Breast epithelium (tissue), 4 donors: ENCODE measurements at regions not wholly inside any gene's neighbourhood (a gene's known extent, or its start where the extent isn't known, plus 50 kb on each side); places are given as distances from the start of the nearest gene placed in this dataset.

Experiments
- DNase-seq, 2 donors: peaks; one replicate each; pipeline ENCODE4 v3.0.0-alpha.2; 2019; ENCODE audit warnings: low spot score in 2 of 2
- H3K27ac ChIP-seq, 2 donors: fragments of 200-600 bp; sonication (generic) in 1 of 2; one replicate each; pipeline ENCODE4 v1.5.1; 2016 to 2019; ENCODE audit warnings: mild to moderate bottlenecking in 1 of 2
- H3K27me3 ChIP-seq, 2 donors: fragments of 200-600 bp; sonication (generic) in 1 of 2; one replicate each; pipeline versions ENCODE4 v1.5.1 to v1.6.0; 2017 to 2019; ENCODE audit warnings: control low read depth in 1 of 2, mild to moderate bottlenecking in 1 of 2
- H3K36me3 ChIP-seq: fragments of 200-600 bp; one replicate; pipeline ENCODE4 v1.5.1; 2019
- H3K4me1 ChIP-seq, 2 donors: fragments of 200-600 bp; sonication (generic); one replicate each; pipeline ENCODE4 v1.5.1; 2016 to 2019; ENCODE audit warnings: control low read depth in 1 of 2
- H3K4me3 ChIP-seq, 3 donors: fragments of 200-600 bp; sonication (generic); 1 replicate in 2 of 3; 2 replicates in 1 of 3; pipeline ENCODE4 v1.5.1; 2016 to 2019; ENCODE audit warnings: mild to moderate bottlenecking in 3 of 3, moderate library complexity in 2 of 3
- H3K9me3 ChIP-seq, 2 donors: fragments of 200-600 bp; sonication (generic) in 1 of 2; one replicate each; pipeline ENCODE4 v1.5.1; 2016 to 2019; ENCODE audit warnings: control low read depth in 1 of 2
- POLR2A ChIP-seq: fragments of 450-650 bp; IDR thresholded peaks from one replicate; pipeline ENCODE4 v1.6.1; 2016; ENCODE audit warnings: antibody characterized with exemption, mild to moderate bottlenecking, moderate library complexity
- POLR2AphosphoS5 ChIP-seq, 3 donors: sonication (generic); formaldehyde crosslinking; IDR thresholded peaks; one replicate each; pipeline ENCODE4 v1.6.1; 2017; ENCODE audit warnings: antibody characterized with exemption in 3 of 3
- intact Hi-C: fragments of 100-400 bp; cut with DNase I; formaldehyde crosslinking; loops from one replicate; pipeline ENCODE4 v1.15.1; 2023; ENCODE audit warnings: low total_unique reads
- TF ChIP-seq, protein P1 (sequence below), 3 donors: fragments of 450-650 bp; IDR thresholded peaks; one replicate each; pipeline ENCODE4 v1.5.1; 2016 to 2017; ENCODE audit warnings: antibody characterized with exemption in 3 of 3, mild to moderate bottlenecking in 3 of 3, moderate library complexity in 3 of 3

DNA sequence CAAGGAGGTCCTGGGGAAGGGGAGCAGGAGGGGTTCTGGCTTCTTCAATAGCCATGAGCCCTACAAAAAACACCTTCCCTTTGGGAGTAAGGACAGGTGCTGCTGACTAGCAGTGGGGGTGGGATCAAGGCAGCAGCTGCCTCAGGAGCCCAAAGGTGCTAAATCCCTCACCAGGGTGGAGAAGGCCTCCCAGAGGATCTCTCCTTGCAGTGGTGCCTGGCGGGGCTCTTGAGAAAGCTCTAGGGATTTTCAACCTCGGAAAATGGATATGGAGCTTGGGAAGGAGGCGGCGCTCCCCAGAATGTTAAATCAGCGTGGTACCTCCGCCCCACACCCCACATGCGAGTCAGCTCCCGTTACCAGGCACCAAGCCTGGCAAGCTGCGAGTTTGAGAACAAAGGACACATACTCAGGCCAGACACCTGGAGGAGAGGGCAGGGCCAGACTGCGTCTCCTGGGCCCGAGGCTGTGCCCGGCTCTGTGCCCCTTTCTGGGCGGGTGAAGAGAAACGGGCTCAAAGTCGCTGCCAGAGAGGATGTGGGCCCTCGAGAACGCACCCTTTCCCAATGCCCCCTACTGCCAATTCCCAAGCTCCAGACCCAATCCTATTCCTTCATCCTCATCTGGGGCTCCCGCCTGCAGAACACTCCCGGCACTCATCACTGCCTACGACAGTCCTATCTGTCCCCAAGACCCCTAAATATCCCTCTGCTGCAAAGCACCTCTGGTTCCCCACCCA lies 139.0 kb downstream of the BRD1 start:
- TF ChIP-seq POLR2AphosphoS5 (IDR thresholded peaks at IDR 0.05): no peak
- TF ChIP-seq, protein P1, sequence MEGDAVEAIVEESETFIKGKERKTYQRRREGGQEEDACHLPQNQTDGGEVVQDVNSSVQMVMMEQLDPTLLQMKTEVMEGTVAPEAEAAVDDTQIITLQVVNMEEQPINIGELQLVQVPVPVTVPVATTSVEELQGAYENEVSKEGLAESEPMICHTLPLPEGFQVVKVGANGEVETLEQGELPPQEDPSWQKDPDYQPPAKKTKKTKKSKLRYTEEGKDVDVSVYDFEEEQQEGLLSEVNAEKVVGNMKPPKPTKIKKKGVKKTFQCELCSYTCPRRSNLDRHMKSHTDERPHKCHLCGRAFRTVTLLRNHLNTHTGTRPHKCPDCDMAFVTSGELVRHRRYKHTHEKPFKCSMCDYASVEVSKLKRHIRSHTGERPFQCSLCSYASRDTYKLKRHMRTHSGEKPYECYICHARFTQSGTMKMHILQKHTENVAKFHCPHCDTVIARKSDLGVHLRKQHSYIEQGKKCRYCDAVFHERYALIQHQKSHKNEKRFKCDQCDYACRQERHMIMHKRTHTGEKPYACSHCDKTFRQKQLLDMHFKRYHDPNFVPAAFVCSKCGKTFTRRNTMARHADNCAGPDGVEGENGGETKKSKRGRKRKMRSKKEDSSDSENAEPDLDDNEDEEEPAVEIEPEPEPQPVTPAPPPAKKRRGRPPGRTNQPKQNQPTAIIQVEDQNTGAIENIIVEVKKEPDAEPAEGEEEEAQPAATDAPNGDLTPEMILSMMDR (IDR thresholded peaks at IDR 0.05): no peak
- no peak for TF ChIP-seq POLR2A
- H3K27me3 ChIP-seq: peaks cover 0 to 63% of the 10 kb centered on the region in 2 donors
- no peaks in the 10 kb centered on the region for H3K4me1 ChIP-seq
- peaks cover 9 to 13% of the 10 kb centered on the region in 2 donors for H3K9me3 ChIP-seq
- no peak for DNase-seq
- intact Hi-C loops: no loop called here
- H3K27ac ChIP-seq: no peak overlapping the region
- no peak overlapping the region for H3K4me3 ChIP-seq
- H3K36me3 ChIP-seq: no peaks in the 10 kb centered on the region

DNA sequence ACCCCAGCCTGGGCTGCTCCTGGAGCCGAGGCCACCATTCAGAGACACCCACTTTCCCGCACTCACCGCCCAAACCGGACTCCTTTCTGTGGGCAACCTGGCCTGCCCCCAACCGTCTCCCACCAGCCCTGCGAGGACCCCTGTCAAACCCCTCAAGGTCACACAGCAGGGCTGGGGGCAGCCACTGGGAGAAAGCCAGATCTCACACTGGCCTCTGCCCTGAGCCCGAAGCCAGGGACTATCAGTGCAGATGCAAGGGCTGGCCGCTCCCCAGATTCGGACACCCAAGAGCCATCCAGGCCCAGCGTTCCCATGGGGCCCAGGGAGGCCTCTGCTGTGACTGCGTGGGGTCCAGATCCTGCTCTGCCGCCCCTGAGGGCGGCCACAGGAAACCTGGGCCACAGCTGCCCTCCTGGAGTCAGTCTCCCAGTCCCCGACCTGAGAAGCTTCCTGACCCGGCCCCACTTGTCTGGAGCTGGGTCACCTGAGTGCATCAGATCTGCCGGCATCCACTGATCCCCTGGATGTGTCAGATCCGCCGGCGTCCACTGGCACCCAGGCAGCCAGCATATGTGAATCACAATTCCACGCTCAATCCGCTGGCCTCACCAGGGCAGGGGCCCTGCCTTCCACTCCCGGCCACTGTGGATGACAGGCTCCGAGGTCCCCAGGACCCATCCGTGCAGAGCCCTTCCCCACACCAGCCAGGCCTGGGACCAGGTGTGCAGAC lies 139.7 kb downstream of the BRD1 start:
- H3K4me1 ChIP-seq: no peaks in the 10 kb centered on the region
- no peak overlapping the region for H3K27ac ChIP-seq
- no peaks in the 10 kb centered on the region for H3K36me3 ChIP-seq
- intact Hi-C loops: no loop called here
- H3K4me3 ChIP-seq: no peak overlapping the region
- TF ChIP-seq POLR2AphosphoS5 (IDR thresholded peaks at IDR 0.05) (no peak), POLR2A (no peak)
- TF ChIP-seq, protein P1 (IDR thresholded peaks at IDR 0.05): no peak
- DNase-seq: peak in 1 of 2 donors; percentile 50
- H3K9me3 ChIP-seq: peaks cover 8 to 13% of the 10 kb centered on the region in 2 donors
- H3K27me3 ChIP-seq: peaks cover 0 to 57% of the 10 kb centered on the region in 2 donors

DNA sequence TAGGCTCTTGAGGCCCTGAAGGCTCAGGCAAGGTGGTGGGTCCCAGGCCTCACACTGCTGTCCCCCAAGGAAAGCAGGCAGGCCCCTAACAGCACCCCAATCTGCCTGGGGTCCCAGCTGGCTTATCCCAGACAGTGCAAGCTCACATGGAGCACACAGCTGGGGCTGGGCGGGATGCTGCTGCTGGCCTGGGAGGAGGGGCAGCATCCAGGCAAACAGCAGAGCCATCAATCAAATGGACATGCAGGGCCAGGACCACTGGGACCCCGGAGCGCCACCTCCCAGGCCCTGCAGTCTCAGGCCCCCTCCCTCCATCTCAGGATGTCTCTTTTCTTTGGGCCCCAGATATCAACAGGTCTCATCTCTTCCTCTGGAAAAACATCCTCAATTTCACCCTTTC lies 140.3 kb downstream of the BRD1 start:
- TF ChIP-seq POLR2A (no peak), POLR2AphosphoS5 (IDR thresholded peaks at IDR 0.05) (no peak)
- TF ChIP-seq, protein P1 (IDR thresholded peaks at IDR 0.05): no peak
- Histone ChIP-seq H3K4me1 (no peaks in the 10 kb centered on the region), H3K27me3 (peaks cover 0 to 57% of the 10 kb centered on the region in 2 donors), H3K36me3 (no peaks in the 10 kb centered on the region), H3K27ac (no peak overlapping the region), H3K4me3 (no peak overlapping the region), H3K9me3 (peaks cover 3 to 13% of the 10 kb centered on the region in 2 donors)
- no peak for DNase-seq
- intact Hi-C loops: no loop called here

DNA sequence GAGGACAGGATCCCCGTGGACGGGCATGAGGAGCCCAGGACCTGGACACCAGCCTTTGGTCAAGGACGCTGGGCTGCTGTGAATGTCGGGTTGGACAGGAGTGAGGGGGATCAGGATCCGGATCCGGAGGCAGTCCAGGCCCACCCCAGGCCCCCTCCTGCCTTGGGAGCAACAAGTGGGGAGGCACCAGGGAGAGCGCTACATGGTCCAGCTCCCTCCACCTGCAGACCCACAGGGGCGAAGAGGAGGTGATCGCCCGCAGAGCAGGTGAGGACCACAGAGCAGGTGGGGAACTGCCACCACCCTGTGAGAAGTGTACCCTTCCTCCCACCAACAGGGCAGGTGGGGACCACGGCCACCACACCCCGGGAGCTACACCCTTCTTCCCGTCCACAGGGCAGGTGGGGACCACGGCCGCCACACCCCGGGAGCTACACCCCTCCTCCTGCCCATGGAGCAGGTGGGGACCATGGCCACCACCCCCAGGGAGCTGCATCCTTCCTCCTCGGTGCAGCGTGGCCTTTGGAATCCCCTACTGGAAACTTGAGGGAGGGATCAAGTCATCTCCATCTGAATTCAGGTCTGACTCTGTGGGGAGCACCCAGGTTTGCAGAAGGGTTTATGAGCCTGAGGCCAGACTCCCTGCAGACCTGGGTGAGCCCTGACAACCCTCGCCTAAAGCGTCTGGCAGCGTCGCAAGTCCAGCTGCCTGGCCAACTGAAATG lies 141.0 kb downstream of the BRD1 start:
- H3K27ac ChIP-seq: no peak overlapping the region
- TF ChIP-seq POLR2A (no peak), POLR2AphosphoS5 (IDR thresholded peaks at IDR 0.05) (no peak)
- TF ChIP-seq, protein P1 (IDR thresholded peaks at IDR 0.05): no peak
- intact Hi-C loops: no loop called here
- H3K36me3 ChIP-seq: no peaks in the 10 kb centered on the region
- H3K27me3 ChIP-seq: peaks cover 0 to 57% of the 10 kb centered on the region in 2 donors
- peaks cover 2 to 10% of the 10 kb centered on the region in 2 donors for H3K9me3 ChIP-seq
- H3K4me1 ChIP-seq: no peaks in the 10 kb centered on the region
- DNase-seq: no peak
- H3K4me3 ChIP-seq: no peak overlapping the region
